Endothelial cell of umbilical vein (primary cell): ENCODE measurements at regions not wholly inside any gene's neighbourhood (a gene's known extent, or its start where the extent isn't known, plus 50 kb on each side); places are given as distances from the start of the nearest gene placed in this dataset.

Source experiments
- BruUV-seq: library from RNA; stranded (reverse); fragments of 400-500 nt; replicated peaks from 2 replicates; lab custom pipeline; 2021; lab: Mats Ljungman, UMichigan
- CTCF ChIA-PET: fragments of 300-600, 350-600 bp; sonication (Branson Sonifier 250); formaldehyde crosslinking; loops from one replicate; lab custom pipeline; 2021; ENCODE audit warnings: antibody characterized with exemption, inconsistent platforms; lab: Charles Lee
- POLR2A ChIA-PET: fragments of 300-600, 350-600 bp; sonication (Branson Sonifier 250); formaldehyde crosslinking; loops from one replicate; lab custom pipeline; 2021; ENCODE audit warnings: antibody characterized with exemption, inconsistent platforms; lab: Charles Lee
- DNase-seq: peaks from one replicate; pipeline ENCODE4 v3.0.0-alpha.2; 2011; ENCODE audit warnings: low read depth, low spot score
- FAIRE-seq: peaks from 2 replicates; lab custom pipeline; 2011; peaks lifted over from hg19 to GRCh38; lab: Jason Lieb, UNC
- H2AFZ ChIP-seq: 2 replicates; pipeline ENCODE4 v1.6.0; 2012; ENCODE audit warnings: low read depth, low read length, control low read depth, inconsistent platforms
- H3K27ac ChIP-seq: 2 replicates; pipeline ENCODE4 v1.5.1; 2011; ENCODE audit warnings: low read depth, mild to moderate bottlenecking, control low read depth, low read length, moderate library complexity; ENCODE audit not compliant: insufficient read depth
- H3K27me3 ChIP-seq, 2 experiments: 2 replicates each; pipeline versions ENCODE4 v1.6.0 to v1.6.1; 2011; ENCODE audit warnings: low read length in 2 of 2, mixed read lengths in 1 of 2; ENCODE audit not compliant: control insufficient read depth in 2 of 2, insufficient read depth in 2 of 2
- H3K36me3 ChIP-seq, 2 experiments: 2 replicates in 1 of 2; 3 replicates in 1 of 2; pipeline ENCODE4 v1.5.1; 2011; ENCODE audit warnings: low read length in 2 of 2, mild to moderate bottlenecking in 1 of 2, moderate library complexity in 1 of 2; ENCODE audit not compliant: control insufficient read depth in 2 of 2, insufficient read depth in 2 of 2; ENCODE audit errors: extremely low read depth in 1 of 2
- H3K4me1 ChIP-seq: 3 replicates; pipeline ENCODE4 v1.5.1; 2011; ENCODE audit warnings: mild to moderate bottlenecking, low read length; ENCODE audit not compliant: control insufficient read depth, insufficient read depth; ENCODE audit errors: extremely low read depth
- H3K4me2 ChIP-seq: 2 replicates; pipeline ENCODE4 v1.6.1; 2011; ENCODE audit warnings: low read length, control low read depth, mixed read lengths; ENCODE audit not compliant: insufficient read depth
- H3K4me3 ChIP-seq, 3 experiments: fragments of 200-600 bp in 1 of 3; sonication (generic), shearing (Covaris generic) in 1 of 3; replicated peaks in 1 of 3; 2 replicates each; pipeline ENCODE4 v1.5.1; 2011 to 2016; ENCODE audit warnings: control low read depth in 3 of 3, low read length in 3 of 3, mild to moderate bottlenecking in 2 of 3, inconsistent platforms in 1 of 3, low read depth in 1 of 3, moderate library complexity in 1 of 3; ENCODE audit not compliant: insufficient read depth in 1 of 3
- H3K79me2 ChIP-seq: 2 replicates; pipeline ENCODE4 v1.6.0; 2012; ENCODE audit warnings: low read length, inconsistent platforms; ENCODE audit not compliant: control insufficient read depth, insufficient read depth
- H3K9ac ChIP-seq: replicated peaks from 2 replicates; pipeline ENCODE3; 2011; ENCODE audit warnings: low read length, control low read depth; ENCODE audit not compliant: insufficient read depth; ENCODE audit errors: extremely low read depth
- H3K9me1 ChIP-seq: replicated peaks from 3 replicates; pipeline ENCODE4 v1.6.0; 2011; ENCODE audit warnings: mild to moderate bottlenecking, low read length; ENCODE audit not compliant: control insufficient read depth, insufficient read depth; ENCODE audit errors: extremely low read depth
- H3K9me3 ChIP-seq: replicated peaks from 2 replicates; pipeline ENCODE4 v1.5.1; 2012; ENCODE audit warnings: low read length, inconsistent platforms; ENCODE audit not compliant: control insufficient read depth, insufficient read depth
- H4K20me1 ChIP-seq: replicated peaks from 2 replicates; pipeline ENCODE3; 2011; ENCODE audit warnings: mild to moderate bottlenecking, low read length; ENCODE audit not compliant: control insufficient read depth, insufficient read depth; ENCODE audit errors: extremely low read depth
- CTCF ChIP-seq, 2 donors: IDR thresholded peaks; 1 replicate in 1 of 2; 2 replicates in 1 of 2; pipeline ENCODE4 v1.5.1; 2011; ENCODE audit warnings: low read length in 2 of 2, mild to moderate bottlenecking in 2 of 2, moderate library complexity in 2 of 2, control low read depth in 1 of 2, inconsistent platforms in 1 of 2, low read depth in 1 of 2; ENCODE audit not compliant: insufficient read depth in 1 of 2; ENCODE audit errors: extremely low read depth in 1 of 2
- EZH2 ChIP-seq: IDR thresholded peaks from 2 replicates; pipeline ENCODE4 v1.6.1; 2012; ENCODE audit warnings: borderline replicate concordance, low read depth, mild to moderate bottlenecking, moderate library complexity, low read length, inconsistent platforms; ENCODE audit not compliant: severe bottlenecking
- FOS ChIP-seq: IDR thresholded peaks from 2 replicates; pipeline ENCODE4 v1.6.1; 2011; ENCODE audit warnings: mild to moderate bottlenecking, low read length, moderate library complexity, borderline replicate concordance; ENCODE audit not compliant: insufficient read depth
- GATA2 ChIP-seq: IDR thresholded peaks from 2 replicates; pipeline ENCODE4 v1.7.0; 2011; ENCODE audit warnings: low read depth, mild to moderate bottlenecking, moderate library complexity, mixed read lengths, low read length; ENCODE audit not compliant: insufficient read length, insufficient read depth
- JUN ChIP-seq: IDR thresholded peaks from 2 replicates; pipeline ENCODE4 v1.6.1; 2011; ENCODE audit warnings: borderline replicate concordance, low read depth; ENCODE audit not compliant: insufficient read length, insufficient read depth
- MAX ChIP-seq: IDR thresholded peaks from 2 replicates; pipeline ENCODE4 v1.6.1; 2011; ENCODE audit not compliant: insufficient read depth, insufficient read length
- MYC ChIP-seq: IDR thresholded peaks from one replicate; pipeline ENCODE4 v1.6.1; 2011; ENCODE audit warnings: mild to moderate bottlenecking, low read depth, low read length
- POLR2A ChIP-seq: IDR thresholded peaks from 2 replicates; pipeline ENCODE4 v1.6.1; 2012; ENCODE audit warnings: low read depth, mild to moderate bottlenecking, control low read depth, low read length
- POLR2AphosphoS5 ChIP-seq: IDR thresholded peaks from 2 replicates; pipeline ENCODE4 v1.6.1; 2012; ENCODE audit warnings: low read depth, mild to moderate bottlenecking, control low read depth, low read length, moderate library complexity; ENCODE audit not compliant: insufficient read depth
- dilution Hi-C: fragments of 300-500 bp; cut with MboI; formaldehyde crosslinking; loops from one replicate; pipeline ENCODE4 v1.15.0; 2019; ENCODE audit warnings: low sequenced_read_pairs; ENCODE audit not compliant: extremely low pct_ligation_motif_present
- intact Hi-C: fragments of 100-400 bp; cut with micrococcal nuclease; formaldehyde crosslinking; loops from one replicate; pipeline ENCODE4 v1.10.0; 2022

- H3K27me3 ChIP-seq, result no peaks in the 10 kb centered on the region
- no peaks in the 10 kb centered on the region for H3K79me2 ChIP-seq
- no peak overlapping the region for H3K4me2 ChIP-seq
- no peaks in the 10 kb centered on the region for H3K36me3 ChIP-seq
- H3K9me1 ChIP-seq, result no peaks in the 10 kb centered on the region
- H3K4me3 ChIP-seq, result no peak overlapping the region
- POLR2A ChIA-PET, result no interaction called here
- intact Hi-C loops, result no loop called here
- CTCF ChIA-PET, result no interaction called here
- no peaks in the 10 kb centered on the region for H4K20me1 ChIP-seq
- no peak for TF ChIP-seq EZH2
- TF ChIP-seq CTCF (IDR thresholded peaks at IDR 0.05; ENCODE audit: extremely low read depth in 1 of 2, insufficient read depth in 1 of 2, low read depth in 1 of 2, low read length in 2 of 2), result no peak
- no peak for TF ChIP-seq JUN
- no peak for TF ChIP-seq FOS
- no peak for TF ChIP-seq POLR2A
- no peak for TF ChIP-seq GATA2
- TF ChIP-seq MAX, result no peak
- TF ChIP-seq MYC, result no peak
- no peak for TF ChIP-seq POLR2AphosphoS5
- H3K9me3 ChIP-seq, result no peaks in the 10 kb centered on the region
- dilution Hi-C loops, result no loop called here
- DNase-seq (no peak), FAIRE-seq (no peak)
- no peak overlapping the region for H2AFZ ChIP-seq
- no peak overlapping the region for H3K27ac ChIP-seq
- BruUV-seq, result no TSS peak
- H3K9ac ChIP-seq, result no peak overlapping the region
- H3K4me1 ChIP-seq, result no peaks in the 10 kb centered on the region
Measured at GRCh38 chr6:137755284-137755683, 111.8 kb upstream of the TNFAIP3 start.
